Common myeloid progenitor, CD34-positive (primary cell): ENCODE measurements at regions not wholly inside any gene's neighbourhood (a gene's known extent, or its start where the extent isn't known, plus 50 kb on each side); places are given as distances from the start of the nearest gene placed in this dataset.
"Not testable (repeated sequence)": the region's sequence is repeated elsewhere in the genome, so short reads cannot be mapped to it uniquely, and the experiment has no call there.

ENCODE experiments used
- CTCF ChIA-PET: fragments of 350-600 bp; sonication (Branson Sonifier 250); formaldehyde crosslinking; loops from one replicate; lab custom pipeline; 2021; ENCODE audit warnings: antibody characterized with exemption; lab: Charles Lee
- POLR2A ChIA-PET: fragments of 350-600 bp; sonication (Branson Sonifier 250); formaldehyde crosslinking; loops from one replicate; lab custom pipeline; 2021; ENCODE audit warnings: antibody characterized with exemption; lab: Charles Lee
- DNase-seq, 3 donors: peaks; one replicate each; pipeline versions ENCODE4 v3.0.0 to v3.0.0-alpha.2; 2013
- H3K27ac ChIP-seq, 2 experiments: 1 replicate in 1 of 2; 2 replicates in 1 of 2; pipeline ENCODE4 v1.7.0; 2013; ENCODE audit warnings: inconsistent platforms in 2 of 2, low read length in 2 of 2, mild to moderate bottlenecking in 2 of 2, low read depth in 1 of 2, moderate library complexity in 1 of 2; ENCODE audit not compliant: severe bottlenecking in 2 of 2, insufficient read depth in 1 of 2, poor library complexity in 1 of 2
- H3K27me3 ChIP-seq, 5 experiments: replicated peaks in 2 of 5; 1 replicate in 3 of 5; 2 replicates in 2 of 5; pipeline versions ENCODE4 v1.6.1 to v1.7.0; 2013; ENCODE audit warnings: low read length in 4 of 5, mild to moderate bottlenecking in 2 of 5, moderate library complexity in 2 of 5, inconsistent platforms in 1 of 5; ENCODE audit not compliant: insufficient read depth in 5 of 5, control insufficient read depth in 4 of 5
- H3K36me3 ChIP-seq, 4 experiments: 1 replicate in 2 of 4; 2 replicates in 2 of 4; pipeline versions ENCODE4 v1.6.1 to v1.7.0; 2013; ENCODE audit warnings: low read length in 3 of 4, control low read depth in 1 of 4, mild to moderate bottlenecking in 1 of 4; ENCODE audit not compliant: control insufficient read depth in 4 of 4, insufficient read depth in 4 of 4
- H3K4me1 ChIP-seq, 4 experiments: 1 replicate in 3 of 4; 2 replicates in 1 of 4; pipeline versions ENCODE4 v1.6.1 to v1.7.1; 2013; ENCODE audit warnings: low read length in 3 of 4, mild to moderate bottlenecking in 3 of 4, control low read depth in 1 of 4, inconsistent platforms in 1 of 4, moderate library complexity in 1 of 4; ENCODE audit not compliant: control insufficient read depth in 4 of 4, insufficient read depth in 4 of 4; ENCODE audit errors: control extremely low read depth in 1 of 4
- H3K4me3 ChIP-seq, 7 experiments: 1 replicate in 4 of 7; 2 replicates in 3 of 7; pipeline versions ENCODE4 v1.5.1 to v1.7.0; 2013; ENCODE audit warnings: mild to moderate bottlenecking in 7 of 7, low read length in 6 of 7, moderate library complexity in 6 of 7, inconsistent platforms in 2 of 7, low read depth in 2 of 7, control low read depth in 1 of 7; ENCODE audit not compliant: insufficient read depth in 4 of 7, control insufficient read depth in 1 of 7; ENCODE audit errors: extremely low read depth in 1 of 7
- H3K9me3 ChIP-seq, 5 experiments: 1 replicate in 4 of 5; 2 replicates in 1 of 5; pipeline versions ENCODE4 v1.6.1 to v1.7.1; 2013; ENCODE audit warnings: low read length in 4 of 5, mild to moderate bottlenecking in 2 of 5, inconsistent platforms in 1 of 5, low read depth in 1 of 5, moderate library complexity in 1 of 5; ENCODE audit not compliant: control insufficient read depth in 4 of 5, insufficient read depth in 2 of 5; ENCODE audit errors: control extremely low read depth in 1 of 5
- WGBS: methylation state at CpG from one replicate; pipeline ENCODE4 v1.1.5; 2013; ENCODE audit not compliant: insufficient coverage; 5-methylcytosine and 5-hydroxymethylcytosine counted together

DNA sequence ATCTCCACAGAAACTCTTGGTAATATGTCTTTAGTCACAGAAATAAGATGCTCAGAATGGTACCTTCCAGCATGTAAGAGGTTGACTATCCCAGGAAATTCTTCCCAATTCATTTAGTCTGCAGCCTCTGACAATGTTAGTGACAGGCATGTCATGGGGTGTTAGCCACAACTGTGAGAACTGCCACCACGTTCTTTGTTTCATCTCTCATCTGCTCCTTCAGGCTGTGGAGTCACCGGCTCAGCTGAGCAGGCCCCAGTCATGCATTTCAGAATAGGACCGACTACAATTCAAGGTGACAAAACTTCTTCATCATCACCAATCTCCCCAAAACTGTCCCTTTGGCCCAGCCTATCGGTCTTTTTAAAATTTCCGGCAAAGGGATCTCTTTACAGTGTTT is 167.5 kb downstream of the AKAIN1 start:
- Histone ChIP-seq H3K9me3 (peaks cover 0 to 5% (median 0%) of the 10 kb centered on the region in 5 experiments), H3K36me3 (no peaks in the 10 kb centered on the region), H3K27ac (no peak overlapping the region), H3K4me3 (no peak overlapping the region), H3K4me1 (no peaks in the 10 kb centered on the region), H3K27me3 (peaks cover 0 to under 1% (median 0%) of the 10 kb centered on the region in 5 experiments)
- ChIA-PET CTCF (no interaction called here), POLR2A (no interaction called here)
- WGBS: 85% methylated on average over 3 of the region's 5 CpGs
- DNase-seq: no peak

GRCh38 chr18:5024741-5025140 is 172.3 kb downstream of the AKAIN1 start:
- WGBS: 100% methylated on average over 1 of the region's 2 CpGs
- Histone ChIP-seq H3K27ac (no peak overlapping the region), H3K4me1 (no peaks in the 10 kb centered on the region), H3K27me3 (peaks cover 0 to 11% (median 4%) of the 10 kb centered on the region in 5 experiments), H3K4me3 (no peak overlapping the region), H3K36me3 (no peaks in the 10 kb centered on the region), H3K9me3 (no peaks in the 10 kb centered on the region)
- ChIA-PET CTCF (interaction anchor here (1.3 kb wide), 1 partner anchor 10 kb away, joined by 3 read pairs; no protein-coding TSS in a partner anchor), POLR2A (no interaction called here)
- no peak for DNase-seq

- CTCF ChIA-PET: no interaction called here
- H3K27ac ChIP-seq: no peak overlapping the region
- H3K4me1 ChIP-seq: no peaks in the 10 kb centered on the region
- no peaks in the 10 kb centered on the region for H3K9me3 ChIP-seq
- H3K27me3 ChIP-seq: peaks cover 0 to 11% (median 4%) of the 10 kb centered on the region in 5 experiments
- H3K4me3 ChIP-seq: no peak overlapping the region
- H3K36me3 ChIP-seq: no peaks in the 10 kb centered on the region
- POLR2A ChIA-PET: no interaction called here
- no peak for DNase-seq
These were observed 175.5 kb downstream of the AKAIN1 start for GRCh38 chr18:5021558-5021957.

- Histone ChIP-seq H3K9me3 (no peaks in the 10 kb centered on the region), H3K4me3 (no peak overlapping the region), H3K27me3 (no peaks in the 10 kb centered on the region), H3K27ac (no peak overlapping the region), H3K36me3 (no peaks in the 10 kb centered on the region), H3K4me1 (no peaks in the 10 kb centered on the region)
- ChIA-PET POLR2A (no interaction called here), CTCF (no interaction called here)
- WGBS: 71% methylated on average over 2 of the region's 4 CpGs
- no peak for DNase-seq
These were observed 181.8 kb downstream of the AKAIN1 start for GRCh38 chr18:5015213-5015612.

- H3K27ac ChIP-seq, CTCF ChIA-PET, POLR2A ChIA-PET, H3K9me3 ChIP-seq, H3K4me1 ChIP-seq, H3K36me3 ChIP-seq: not testable (repeated sequence)
- Histone ChIP-seq H3K4me3 (peak overlapping the region in 1 of 7 experiments; percentile 33), H3K27me3 (peaks cover 0 to 12% (median 0%) of the 10 kb centered on the region in 5 experiments)
- 5% methylated on average over 15 of the region's 32 CpGs for WGBS
- peak in 1 of 3 donors; percentile 3 for DNase-seq
These were observed 192.8 kb downstream of the AKAIN1 start for GRCh38 chr18:5004031-5004820.

DNA sequence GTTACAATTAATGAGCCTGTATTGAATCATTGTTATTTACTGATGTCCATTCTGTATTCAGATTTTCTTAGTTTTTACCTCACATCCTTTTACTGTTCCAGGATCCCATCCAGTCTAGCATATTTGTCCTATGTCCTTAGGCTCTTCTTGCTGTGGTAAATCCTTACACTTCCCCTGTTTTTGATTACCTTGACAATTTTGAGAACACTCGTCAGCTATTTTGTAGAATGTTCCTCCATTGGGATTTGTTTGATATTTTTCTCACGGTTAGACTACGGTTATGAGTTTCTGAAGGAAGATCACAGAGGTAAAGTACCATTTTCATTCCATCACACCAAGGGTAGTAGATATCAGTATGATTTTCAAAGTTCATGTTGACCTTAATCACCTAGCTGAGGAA is 202.3 kb downstream of the AKAIN1 start:
- Histone ChIP-seq H3K4me1 (no peaks in the 10 kb centered on the region), H3K4me3 (no peak overlapping the region), H3K27me3 (no peaks in the 10 kb centered on the region), H3K27ac (no peak overlapping the region), H3K36me3 (no peaks in the 10 kb centered on the region), H3K9me3 (peaks cover 0 to 16% (median 12%) of the 10 kb centered on the region in 5 experiments)
- CTCF ChIA-PET: no interaction called here
- POLR2A ChIA-PET: no interaction called here
- DNase-seq: no peak
- WGBS: no CpG with 5 or more reads among the region's 3 CpGs

DNA sequence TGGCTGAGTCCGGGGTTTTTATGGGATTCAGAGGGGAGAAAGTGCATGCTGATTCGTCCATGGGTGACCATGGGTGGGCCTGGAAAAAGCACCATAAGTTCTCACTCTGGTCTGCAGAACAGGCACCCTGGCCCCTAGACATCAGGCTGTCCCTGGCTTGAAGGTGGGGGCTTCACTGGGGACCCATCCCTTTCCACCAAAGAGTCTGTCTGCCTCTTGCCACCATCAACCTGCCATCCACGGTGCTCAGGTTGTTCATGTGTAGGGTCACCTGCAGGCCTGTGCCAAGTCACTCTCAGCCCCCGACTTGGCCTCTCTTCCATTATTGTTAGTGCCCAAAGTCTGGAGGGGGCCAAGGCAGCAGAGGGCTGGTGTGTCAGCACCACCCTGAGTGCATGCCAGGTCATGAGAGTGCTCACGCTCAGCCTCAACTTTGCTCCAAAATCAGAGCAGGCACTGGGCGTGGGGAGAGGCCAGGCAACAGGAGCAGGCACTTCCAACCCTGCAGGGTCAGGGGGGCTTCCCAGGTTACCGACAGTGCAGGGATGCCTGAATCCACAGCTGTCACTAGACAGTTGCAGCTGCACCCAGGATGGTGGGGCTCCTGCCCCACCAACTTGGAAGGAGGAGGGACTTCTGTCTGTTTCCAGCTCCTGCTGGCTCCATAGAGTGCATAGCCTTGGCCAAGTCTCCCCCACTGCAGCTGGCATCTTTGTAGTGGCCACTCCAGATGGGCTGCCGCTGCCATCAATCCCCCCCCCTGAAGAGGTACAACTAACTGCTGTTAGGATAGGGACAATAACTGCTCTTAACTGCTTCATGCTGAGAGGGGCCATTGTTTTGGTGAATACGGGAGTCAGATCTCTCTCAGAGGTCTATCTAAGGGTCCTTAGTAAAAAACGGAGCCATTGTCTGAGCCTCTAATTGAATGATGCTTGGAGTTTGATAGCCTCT is 209.3 kb downstream of the AKAIN1 start:
- no peak for DNase-seq
- 87% methylated on average over 8 of the region's 10 CpGs for WGBS
- Histone ChIP-seq H3K4me3 (no peak overlapping the region), H3K27me3 (no peaks in the 10 kb centered on the region), H3K27ac (no peak overlapping the region), H3K4me1 (no peaks in the 10 kb centered on the region), H3K36me3 (no peaks in the 10 kb centered on the region), H3K9me3 (peaks cover 0 to 13% (median 5%) of the 10 kb centered on the region in 5 experiments)
- CTCF ChIA-PET: no interaction called here
- POLR2A ChIA-PET: no interaction called here
